Right lung (tissue), 2 donors: ENCODE measurements at regions not wholly inside any gene's neighbourhood (a gene's known extent, or its start where the extent isn't known, plus 50 kb on each side); places are given as distances from the start of the nearest gene placed in this dataset.

Experiments used
- DNase-seq, 2 donors: peaks; one replicate each; pipeline ENCODE4 v3.0.0-alpha.2; 2013

DNA sequence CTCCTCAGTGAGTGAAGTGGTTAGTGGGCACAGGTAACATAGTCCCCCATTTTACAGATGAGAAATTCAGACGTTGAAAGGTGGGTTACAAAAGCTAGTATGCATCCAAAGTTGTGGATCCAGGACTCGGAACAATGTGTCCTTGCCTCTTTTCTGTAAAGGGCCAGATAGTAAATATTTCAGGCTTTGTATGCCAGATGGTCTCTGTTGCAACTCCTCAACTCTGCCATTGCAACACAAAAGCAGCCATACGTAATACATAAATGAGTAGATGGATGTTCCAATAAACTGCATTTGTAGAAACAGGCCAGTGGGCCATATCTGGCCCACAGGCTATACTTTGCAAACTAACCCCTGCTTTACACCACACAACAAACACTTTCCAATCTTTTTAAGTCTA is 166.6 kb upstream of the PKDCC start:
- DNase-seq, result peak; percentile 65 to 77

DNA sequence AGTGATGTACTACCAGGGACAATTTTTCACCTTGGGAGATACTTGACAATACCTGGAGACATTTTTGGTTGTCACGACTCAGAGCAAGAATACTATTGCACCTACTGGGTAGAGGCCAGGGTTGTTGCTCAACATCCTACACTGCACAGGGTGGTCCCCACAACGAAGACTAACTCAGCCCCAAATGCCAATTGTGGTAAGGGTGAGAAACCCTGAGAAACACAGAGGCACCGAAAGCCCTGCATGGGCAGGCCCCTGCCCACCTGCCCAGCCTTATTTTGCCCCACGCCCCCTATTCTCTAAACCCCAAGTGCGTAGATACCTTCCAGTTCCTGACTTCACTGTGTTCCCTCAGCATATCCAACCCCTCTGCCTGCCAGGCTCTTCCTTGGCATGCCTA is 163.1 kb upstream of the PKDCC start:
- no peak for DNase-seq

GRCh38 chr2:41886145-41886664 is 161.6 kb upstream of the PKDCC start:
- no peak for DNase-seq

DNA sequence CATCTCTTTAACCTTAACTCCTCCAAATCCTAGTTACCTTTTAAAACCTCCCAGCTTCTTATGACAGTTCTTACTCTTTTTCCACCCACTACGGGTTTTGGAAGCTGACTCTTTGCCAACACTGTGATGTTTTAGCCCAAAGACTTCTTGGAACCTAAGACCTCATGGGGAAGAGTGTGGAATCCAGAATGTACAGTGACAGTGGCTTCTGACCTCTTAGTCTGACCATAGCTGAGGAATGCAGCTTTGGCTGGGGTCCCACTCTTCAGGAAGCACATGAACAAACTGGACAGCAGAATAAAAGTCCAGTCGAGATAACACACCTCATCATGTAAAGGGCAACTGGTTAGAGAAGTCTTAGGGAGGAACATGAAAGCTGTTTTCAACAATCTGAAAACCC is 161.1 kb upstream of the PKDCC start:
- no peak for DNase-seq

DNA sequence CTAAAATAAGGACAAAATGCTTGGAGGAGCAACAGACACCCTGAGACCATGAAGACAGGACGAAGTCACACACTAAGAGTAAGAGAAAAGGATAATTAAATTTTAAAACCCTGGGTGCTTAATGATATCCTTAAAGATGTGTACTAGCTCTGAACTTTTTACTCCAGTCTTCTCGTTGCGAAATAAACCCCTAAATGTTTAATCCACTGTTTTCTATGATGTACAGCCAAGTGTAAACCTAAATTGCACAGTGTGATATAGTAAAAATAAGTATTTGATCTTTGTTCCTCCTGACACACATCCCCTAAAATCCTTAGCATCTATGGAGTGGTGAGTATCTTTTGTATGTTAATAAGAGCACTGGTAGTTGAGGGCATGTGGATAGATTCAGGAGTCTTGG is 157.5 kb upstream of the PKDCC start:
- DNase-seq, result no peak

DNA sequence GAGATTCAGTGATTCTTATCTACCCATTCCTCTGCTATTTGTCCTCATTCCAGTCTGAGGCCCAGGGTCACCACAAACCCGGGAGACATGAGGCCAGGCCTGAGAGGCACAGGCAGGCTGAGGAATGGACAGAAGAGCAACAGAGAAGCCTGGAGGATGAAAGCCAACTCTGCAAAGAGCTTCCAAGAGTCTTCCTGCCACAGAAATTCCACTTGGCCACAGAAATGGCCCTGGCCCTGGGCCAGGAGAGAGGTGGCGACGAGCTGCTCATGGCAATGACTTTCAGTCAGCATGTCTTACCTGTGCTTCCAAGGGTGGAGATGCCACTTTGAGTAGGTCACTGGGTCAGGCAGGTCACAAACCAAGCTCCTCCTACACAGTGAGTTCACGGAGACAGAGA is 155.3 kb upstream of the PKDCC start:
- DNase-seq, result no peak

- no peak for DNase-seq
Measured at GRCh38 chr2:41894563-41895333, 153.1 kb upstream of the PKDCC start.

DNA sequence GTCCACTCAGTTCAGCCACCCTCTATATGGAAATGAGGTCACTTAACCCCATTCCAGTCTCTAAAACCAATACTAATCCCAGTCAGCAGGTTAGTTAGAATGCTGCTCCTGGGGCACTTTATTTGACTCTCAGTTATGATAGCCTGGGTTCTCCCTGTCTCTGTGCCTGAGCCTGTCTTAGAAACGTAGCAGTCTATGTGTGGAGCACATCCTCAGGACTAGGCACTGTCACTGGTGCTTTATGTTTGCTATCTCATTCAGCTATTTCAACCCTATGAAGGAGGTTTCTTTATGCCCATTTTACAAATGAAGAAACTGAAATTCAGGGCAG is 152.5 kb upstream of the PKDCC start:
- DNase-seq, result no peak

DNA sequence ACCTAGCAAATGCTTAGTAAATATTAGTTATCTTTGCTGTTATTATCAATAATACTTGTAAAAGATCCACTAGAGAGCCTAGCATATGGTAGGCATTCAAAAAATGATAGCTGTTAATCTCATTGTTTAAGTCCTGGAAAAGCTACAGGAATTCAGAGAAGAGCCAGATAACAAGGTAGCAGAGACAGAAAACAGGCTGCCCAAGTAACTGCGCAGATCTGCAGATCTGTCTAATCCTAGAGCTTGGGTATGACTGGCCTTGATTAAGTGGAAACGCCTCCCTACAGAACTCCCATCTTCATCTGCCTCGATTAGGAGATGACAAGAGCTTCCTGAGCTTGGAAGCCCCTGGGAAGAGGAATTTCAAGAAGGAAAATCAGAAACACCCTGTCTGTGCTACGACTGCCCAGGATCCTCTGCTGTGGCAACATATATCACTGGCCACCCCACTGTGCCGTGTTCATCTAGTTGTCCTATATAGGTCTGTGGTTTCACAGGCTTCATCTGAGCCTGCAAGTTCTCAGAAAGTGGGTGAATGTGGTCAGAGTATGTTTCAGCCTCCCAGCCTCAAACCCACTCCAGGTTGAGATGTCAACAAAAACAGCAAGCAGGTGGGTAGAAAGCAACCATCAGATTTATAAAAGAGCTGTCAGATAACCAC is 151.5 kb upstream of the PKDCC start:
- DNase-seq, result no peak

GRCh38 chr2:41899189-41899588 is 148.6 kb upstream of the PKDCC start:
- DNase-seq, result no peak

GRCh38 chr2:41900101-41900577 is 147.7 kb upstream of the PKDCC start:
- no peak for DNase-seq

GRCh38 chr2:41902897-41903296 is 144.9 kb upstream of the PKDCC start:
- no peak for DNase-seq

GRCh38 chr2:41903474-41904135 is 144.2 kb upstream of the PKDCC start:
- no peak for DNase-seq

- no peak for DNase-seq
Measured at GRCh38 chr2:41904459-41904858, 143.4 kb upstream of the PKDCC start.

DNA sequence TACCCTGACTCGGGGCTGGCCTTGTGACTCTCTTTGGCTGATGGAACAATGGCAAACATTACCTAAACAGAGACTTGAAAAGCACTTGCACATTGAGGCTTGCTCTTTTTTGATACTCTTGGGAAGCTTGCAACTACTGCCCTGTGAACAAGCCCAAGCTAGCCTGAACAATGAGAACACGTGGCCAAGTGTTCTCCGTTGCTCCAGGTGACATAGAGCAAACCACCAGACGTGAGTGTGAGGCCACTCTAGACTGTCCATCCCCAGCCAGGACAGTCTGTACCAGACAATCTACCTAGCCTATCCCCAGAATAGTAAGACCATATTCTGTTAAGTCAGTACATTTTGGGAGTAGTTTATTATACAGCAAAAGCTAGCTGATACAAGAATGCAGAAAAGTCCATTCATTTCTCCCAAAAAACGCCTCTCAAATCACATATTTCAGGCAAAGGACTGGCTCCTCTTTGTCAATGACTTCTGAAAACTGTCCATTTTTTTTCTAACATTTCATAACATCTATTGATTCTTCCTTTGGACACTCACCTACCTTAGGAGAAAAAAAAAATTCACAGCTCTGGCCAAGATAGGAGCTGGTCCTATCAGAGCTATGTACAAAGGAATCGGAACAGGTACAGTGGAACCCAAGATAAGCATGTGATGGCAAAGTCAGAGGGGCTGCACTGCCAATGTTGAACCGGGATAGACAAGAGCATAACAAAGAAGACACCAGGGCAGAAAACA is 142.1 kb upstream of the PKDCC start:
- no peak for DNase-seq

DNA sequence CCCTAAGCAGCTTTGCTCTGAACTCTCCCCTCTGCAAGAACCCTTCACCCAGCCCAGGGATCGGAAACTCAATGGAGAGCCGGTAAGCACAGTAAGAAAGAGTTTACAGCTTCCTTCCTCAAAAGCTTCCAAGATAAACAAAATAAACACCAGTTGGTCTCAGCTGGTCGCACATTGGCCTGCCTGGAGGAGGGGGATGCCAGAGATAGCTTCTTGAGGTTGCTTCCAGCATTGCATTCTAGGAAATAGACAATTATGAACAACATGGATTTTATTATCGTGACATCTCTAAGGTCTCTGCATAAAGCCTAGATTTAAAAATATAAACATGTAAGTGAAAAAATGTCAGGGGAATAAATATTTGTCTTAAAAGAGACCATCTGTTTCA is 141.5 kb upstream of the PKDCC start:
- peak; percentile 39 to 46 for DNase-seq

- DNase-seq, result no peak
Measured at GRCh38 chr2:41907141-41907540, 140.7 kb upstream of the PKDCC start.

- DNase-seq, result no peak
Measured at GRCh38 chr2:41907771-41908207, 140.0 kb upstream of the PKDCC start.

- DNase-seq, result no peak
Measured at GRCh38 chr2:41908349-41908748, 139.5 kb upstream of the PKDCC start.

GRCh38 chr2:41909584-41909983 is 138.2 kb upstream of the PKDCC start:
- no peak for DNase-seq

DNA sequence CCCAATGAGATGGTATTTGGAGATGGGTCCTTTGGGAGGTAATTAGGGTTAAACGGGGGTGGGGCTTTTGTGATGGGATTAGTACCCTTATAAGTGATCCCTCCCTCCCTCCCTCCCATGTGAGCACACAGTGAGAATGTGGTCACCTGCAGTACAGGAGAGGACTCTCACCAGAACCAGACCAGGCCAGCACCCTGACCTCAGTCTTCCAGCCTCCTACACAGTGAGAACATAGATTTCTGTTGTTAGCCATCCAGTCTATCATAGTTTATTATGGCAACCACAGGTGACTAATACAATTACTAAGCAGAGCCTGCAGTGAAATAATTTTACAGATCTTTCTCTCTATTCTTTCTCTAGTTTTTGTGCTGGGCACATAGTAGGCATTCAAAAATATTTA is 137.7 kb upstream of the PKDCC start:
- no peak for DNase-seq

GRCh38 chr2:41911033-41911432 is 136.8 kb upstream of the PKDCC start:
- DNase-seq, result no peak
